GM12875 (cell line): ENCODE measurements at regions not wholly inside any gene's neighbourhood (a gene's known extent, or its start where the extent isn't known, plus 50 kb on each side); places are given as distances from the start of the nearest gene placed in this dataset.

ENCODE experiments used
- H3K4me3 ChIP-seq: one replicate; pipeline ENCODE4 v1.5.1; 2011; ENCODE audit warnings: low read depth, low read length, control low read depth
- TF ChIP-seq, protein P1 (sequence below): IDR thresholded peaks from 2 replicates; pipeline ENCODE4 v1.5.1; 2011; ENCODE audit warnings: low read depth, mild to moderate bottlenecking, control low read depth, inconsistent platforms, low read length, moderate library complexity, borderline replicate concordance; ENCODE audit not compliant: insufficient read depth

DNA sequence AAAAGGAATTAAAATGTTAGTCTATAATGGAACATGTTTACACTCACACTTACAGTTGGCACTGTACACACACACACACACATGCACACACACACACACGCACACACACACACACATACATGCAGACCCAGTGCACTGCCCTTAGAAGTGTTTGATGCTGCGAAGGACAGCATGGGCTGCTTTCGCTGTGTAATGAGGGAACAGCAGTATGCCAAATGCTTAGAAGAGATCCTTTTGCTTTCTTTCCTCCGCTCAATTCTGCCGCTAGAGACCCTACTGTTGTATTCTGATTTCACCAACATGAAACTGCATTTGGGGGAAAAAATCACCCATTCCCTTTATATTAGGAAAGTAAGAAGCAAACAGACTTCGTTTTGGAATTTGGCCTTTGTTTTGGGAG lies 217.9 kb downstream of the ENGASE start:
- H3K4me3 ChIP-seq, result no peak overlapping the region
- TF ChIP-seq, protein P1, sequence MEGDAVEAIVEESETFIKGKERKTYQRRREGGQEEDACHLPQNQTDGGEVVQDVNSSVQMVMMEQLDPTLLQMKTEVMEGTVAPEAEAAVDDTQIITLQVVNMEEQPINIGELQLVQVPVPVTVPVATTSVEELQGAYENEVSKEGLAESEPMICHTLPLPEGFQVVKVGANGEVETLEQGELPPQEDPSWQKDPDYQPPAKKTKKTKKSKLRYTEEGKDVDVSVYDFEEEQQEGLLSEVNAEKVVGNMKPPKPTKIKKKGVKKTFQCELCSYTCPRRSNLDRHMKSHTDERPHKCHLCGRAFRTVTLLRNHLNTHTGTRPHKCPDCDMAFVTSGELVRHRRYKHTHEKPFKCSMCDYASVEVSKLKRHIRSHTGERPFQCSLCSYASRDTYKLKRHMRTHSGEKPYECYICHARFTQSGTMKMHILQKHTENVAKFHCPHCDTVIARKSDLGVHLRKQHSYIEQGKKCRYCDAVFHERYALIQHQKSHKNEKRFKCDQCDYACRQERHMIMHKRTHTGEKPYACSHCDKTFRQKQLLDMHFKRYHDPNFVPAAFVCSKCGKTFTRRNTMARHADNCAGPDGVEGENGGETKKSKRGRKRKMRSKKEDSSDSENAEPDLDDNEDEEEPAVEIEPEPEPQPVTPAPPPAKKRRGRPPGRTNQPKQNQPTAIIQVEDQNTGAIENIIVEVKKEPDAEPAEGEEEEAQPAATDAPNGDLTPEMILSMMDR, result no peak

DNA sequence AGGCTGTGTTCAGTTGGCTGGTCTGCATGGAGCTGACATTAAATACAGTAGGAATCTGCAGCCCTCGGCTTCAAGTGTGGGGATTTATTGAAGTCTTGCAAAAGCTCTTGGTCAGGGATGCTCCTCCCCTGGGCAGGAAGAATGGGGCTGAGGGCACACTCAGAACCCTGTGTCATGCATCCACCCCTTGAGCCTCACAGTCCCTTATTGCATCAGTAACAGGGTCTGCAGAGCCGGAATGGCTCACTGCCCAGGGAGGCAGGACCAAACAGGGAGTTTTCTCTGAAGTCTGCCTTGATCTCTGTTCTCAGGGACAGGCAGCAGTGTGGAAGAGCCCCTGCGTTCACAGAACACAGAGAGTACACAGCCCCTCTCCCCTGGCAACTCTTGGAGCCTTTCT lies 216.8 kb downstream of the ENGASE start:
- TF ChIP-seq, protein P1, result no peak
- H3K4me3 ChIP-seq, result no peak overlapping the region

DNA sequence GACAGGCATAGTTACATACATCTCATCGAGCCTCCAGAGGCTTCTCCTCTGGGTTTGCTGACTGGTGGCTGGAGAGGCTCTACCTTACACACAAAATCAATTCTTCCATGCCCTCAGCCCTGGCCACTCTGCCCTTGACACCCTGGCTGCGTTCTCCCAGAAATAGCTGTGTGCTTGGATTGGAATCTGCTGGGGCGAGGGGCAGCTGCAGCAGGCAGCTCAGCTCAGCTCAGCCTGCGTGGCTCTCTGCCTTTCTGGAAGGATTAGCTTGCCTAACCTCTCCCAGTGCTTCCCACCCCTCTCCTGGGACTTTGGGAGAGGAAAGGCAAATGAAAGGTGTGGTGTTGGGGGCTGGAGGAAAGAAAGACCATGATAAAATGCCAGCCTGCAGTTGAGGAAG lies 216.1 kb downstream of the ENGASE start:
- no peak overlapping the region for H3K4me3 ChIP-seq
- TF ChIP-seq, protein P1, result no peak

DNA sequence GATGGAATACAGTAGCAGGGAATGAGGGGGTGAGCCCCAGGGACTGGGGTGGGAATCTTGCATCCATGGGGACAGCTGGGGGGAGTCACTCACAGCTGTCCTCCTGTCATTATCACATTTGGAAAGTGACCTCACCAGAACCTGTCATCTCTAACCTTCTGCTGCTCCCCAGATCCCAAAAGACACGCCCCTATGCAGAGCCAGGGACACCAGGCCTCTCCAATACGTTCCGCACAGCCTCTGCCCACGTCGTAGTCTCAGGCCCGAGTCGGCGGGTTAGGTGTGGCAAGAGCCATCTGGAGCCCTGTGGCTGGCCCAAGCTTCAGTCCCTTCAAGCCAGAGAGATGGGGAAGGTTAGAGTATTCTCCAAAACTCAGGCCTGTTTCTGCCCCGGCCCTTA lies 214.3 kb downstream of the ENGASE start:
- no peak overlapping the region for H3K4me3 ChIP-seq
- TF ChIP-seq, protein P1, result no peak

DNA sequence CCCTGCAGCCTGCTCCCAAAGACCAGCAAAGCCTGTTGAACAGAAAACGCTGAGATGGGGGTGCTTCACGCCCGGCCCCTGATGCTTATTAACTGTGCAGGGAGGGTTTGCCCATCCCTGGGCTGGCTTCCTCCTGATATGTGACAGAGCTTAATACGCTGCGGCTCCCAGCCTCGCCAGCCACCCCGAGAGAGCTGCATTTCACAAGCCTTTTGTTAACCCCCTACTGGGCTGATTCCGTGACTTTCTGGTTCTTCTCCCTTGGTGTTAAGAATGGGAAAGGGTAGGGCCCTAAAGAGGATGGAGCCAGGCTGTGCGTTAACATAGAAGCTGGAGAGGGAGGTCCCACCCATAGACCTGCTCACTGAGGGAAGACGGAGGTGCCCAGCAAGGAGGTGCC lies 211.8 kb downstream of the ENGASE start:
- no peak overlapping the region for H3K4me3 ChIP-seq
- TF ChIP-seq, protein P1, result no peak

DNA sequence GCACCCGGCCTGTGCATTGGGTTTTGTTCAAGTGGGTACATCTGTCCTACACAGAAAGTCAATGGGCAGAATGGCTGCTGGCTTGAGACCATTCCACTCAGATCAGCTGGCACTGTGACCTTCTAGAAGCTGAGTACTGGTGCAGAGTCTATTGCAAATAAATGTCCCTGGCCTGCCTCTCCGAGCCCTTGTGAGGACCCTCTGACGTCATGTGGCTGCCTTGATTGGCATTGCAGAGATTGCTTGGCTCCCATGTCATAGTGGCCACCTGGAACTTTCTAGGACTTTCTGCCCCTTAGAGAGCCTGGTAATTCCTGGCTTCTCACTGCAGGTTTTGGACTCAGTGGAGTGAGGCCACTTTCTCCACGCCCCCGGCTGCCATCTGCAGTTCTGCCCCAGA lies 211.3 kb downstream of the ENGASE start:
- no peak overlapping the region for H3K4me3 ChIP-seq
- TF ChIP-seq, protein P1, result no peak

DNA sequence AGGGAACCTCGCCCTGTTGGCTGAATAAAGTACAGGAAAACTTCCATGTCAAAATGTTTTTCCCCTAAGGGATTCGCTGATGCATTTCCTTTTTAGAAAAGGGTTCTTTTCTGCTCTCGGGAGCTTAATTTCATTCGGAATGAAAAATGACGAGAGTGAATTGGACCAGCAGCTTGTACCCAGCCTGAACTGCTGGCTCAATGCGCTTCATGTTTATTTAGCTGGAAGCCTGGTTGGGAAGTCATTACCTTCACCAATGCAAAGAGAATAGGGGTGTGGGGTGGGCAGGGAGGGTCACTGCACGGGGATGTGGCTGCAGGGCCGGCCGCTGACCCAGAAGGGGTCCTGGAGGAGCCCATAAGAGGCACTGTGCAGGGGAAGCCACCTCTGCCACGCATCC lies 207.7 kb downstream of the ENGASE start:
- TF ChIP-seq, protein P1, result no peak
- no peak overlapping the region for H3K4me3 ChIP-seq
